GM12872 (cell line): ENCODE measurements at regions not wholly inside any gene's neighbourhood (a gene's known extent, or its start where the extent isn't known, plus 50 kb on each side); places are given as distances from the start of the nearest gene placed in this dataset.

Experiments used
- CTCF ChIP-seq: IDR thresholded peaks from 3 replicates; pipeline ENCODE4 v1.5.1; 2011; ENCODE audit warnings: low read depth, mild to moderate bottlenecking, low read length, moderate library complexity; ENCODE audit not compliant: insufficient read depth

- TF ChIP-seq CTCF = no peak
These were observed 441.6 kb downstream of the CCDC91 start for GRCh38 chr12:28631831-28632230.

- TF ChIP-seq CTCF = no peak
These were observed 450.3 kb downstream of the CCDC91 start for GRCh38 chr12:28640519-28640918.

GRCh38 chr12:28645436-28645835 is 455.2 kb downstream of the CCDC91 start:
- no peak for TF ChIP-seq CTCF

- no peak for TF ChIP-seq CTCF
These were observed 455.6 kb downstream of the CCDC91 start for GRCh38 chr12:28645891-28646290.

- no peak for TF ChIP-seq CTCF
These were observed 460.6 kb downstream of the CCDC91 start for GRCh38 chr12:28650906-28651305.

- TF ChIP-seq CTCF = no peak
These were observed 462.0 kb downstream of the CCDC91 start for GRCh38 chr12:28652239-28652638.

- TF ChIP-seq CTCF = no peak
These were observed 467.1 kb upstream of the FAR2 start for GRCh38 chr12:28681980-28682379.

GRCh38 chr12:28683366-28683765 is 465.7 kb upstream of the FAR2 start:
- TF ChIP-seq CTCF = no peak
